ENCODE measurements at regions not wholly inside any gene's neighbourhood (a gene's known extent, or its start where the extent isn't known, plus 50 kb on each side); places are given as distances from the start of the nearest gene placed in this dataset.

GRCh38 chr5:82358457-82358856, 80.3 kb upstream of the RPS23 start:
- DNase-seq (ENCODE audit: low spot score): no peak

GRCh38 chr5:82356808-82357671, 78.9 kb upstream of the RPS23 start:
- no peak for DNase-seq (ENCODE audit: low spot score)

- DNase-seq (ENCODE audit: low spot score): no peak
Observed at GRCh38 chr5:82356021-82356420, 77.9 kb upstream of the RPS23 start.

GRCh38 chr5:82355496-82355895, 77.3 kb upstream of the RPS23 start:
- DNase-seq (ENCODE audit: low spot score): no peak

GRCh38 chr5:82355053-82355452, 76.9 kb upstream of the RPS23 start:
- no peak for DNase-seq (ENCODE audit: low spot score)

- DNase-seq (ENCODE audit: low spot score): no peak
Observed at GRCh38 chr5:82354543-82354942, 76.4 kb upstream of the RPS23 start.

- DNase-seq (ENCODE audit: low spot score): no peak
Observed at GRCh38 chr5:82353522-82353921, 75.4 kb upstream of the RPS23 start.

- no peak for DNase-seq (ENCODE audit: low spot score)
Observed at GRCh38 chr5:82352146-82352791, 74.1 kb upstream of the RPS23 start.

- peak; percentile 51 for DNase-seq (ENCODE audit: low spot score)
Observed at GRCh38 chr5:82351754-82352145, 73.6 kb upstream of the RPS23 start.

GRCh38 chr5:82351297-82351696, 73.1 kb upstream of the RPS23 start:
- DNase-seq (ENCODE audit: low spot score): no peak

- peak; percentile 19 for DNase-seq (ENCODE audit: low spot score)
Observed at GRCh38 chr5:82349652-82350051, 71.5 kb upstream of the RPS23 start.

GRCh38 chr5:82348784-82349425, 70.8 kb upstream of the RPS23 start:
- no peak for DNase-seq (ENCODE audit: low spot score)

GRCh38 chr5:82347201-82347865, 69.2 kb upstream of the RPS23 start:
- DNase-seq (ENCODE audit: low spot score): no peak

GRCh38 chr5:82346399-82347165, 68.4 kb upstream of the RPS23 start:
- no peak for DNase-seq (ENCODE audit: low spot score)

- no peak for DNase-seq (ENCODE audit: low spot score)
Observed at GRCh38 chr5:82345108-82345507, 67.0 kb upstream of the RPS23 start.

- no peak for DNase-seq (ENCODE audit: low spot score)
Observed at GRCh38 chr5:82341325-82341724, 63.2 kb upstream of the RPS23 start.

- no peak for DNase-seq (ENCODE audit: low spot score)
Observed at GRCh38 chr5:82340799-82341198, 62.6 kb upstream of the RPS23 start.

- DNase-seq (ENCODE audit: low spot score): no peak
Observed at GRCh38 chr5:82339792-82340191, 61.6 kb upstream of the RPS23 start.

- no peak for DNase-seq (ENCODE audit: low spot score)
Observed at GRCh38 chr5:82338771-82339373, 60.7 kb upstream of the RPS23 start.

- no peak for DNase-seq (ENCODE audit: low spot score)
Observed at GRCh38 chr5:82336959-82337351, 58.8 kb upstream of the RPS23 start.

- DNase-seq (ENCODE audit: low spot score): no peak
Observed at GRCh38 chr5:82336226-82336958, 58.2 kb upstream of the RPS23 start.

All from COLO829 (cell line).